Stimulated activated CD8-positive, alpha-beta memory T cell treated with anti-CD3 and anti-CD28 coated beads, Interleukin-7, amount 100 ng/mL, for 48 hours (primary cell): ENCODE measurements at regions not wholly inside any gene's neighbourhood (a gene's known extent, or its start where the extent isn't known, plus 50 kb on each side); places are given as distances from the start of the nearest gene placed in this dataset.
A peak's percentile ranks its signal among the peaks of the same experiment; 100 is the strongest.

ENCODE experiments used
- DNase-seq, 2 donors: peaks; one replicate each; pipeline ENCODE4 v3.0.0-alpha.2; 2020; ENCODE audit warnings: low read depth in 1 of 2; ENCODE audit errors: extremely low read depth in 1 of 2

DNA sequence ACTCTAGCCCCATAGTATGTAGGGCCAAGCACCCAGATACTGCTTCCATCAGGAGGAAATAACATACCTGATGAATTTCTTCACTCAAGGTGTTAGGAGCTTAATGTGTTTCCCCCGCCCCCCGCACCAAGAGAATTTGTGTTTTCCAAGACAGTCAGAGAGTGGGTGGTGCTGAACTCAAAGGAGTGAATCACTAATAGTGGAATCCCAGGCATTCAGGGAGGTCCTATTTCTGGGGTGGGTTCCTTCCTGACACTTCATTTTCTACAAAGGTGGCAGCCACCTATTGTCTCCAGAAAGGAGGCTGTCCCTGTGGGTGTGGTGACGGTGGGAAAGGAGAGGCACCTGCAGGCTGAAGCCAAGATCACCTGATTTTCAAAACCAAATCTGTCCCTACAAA, 50.8 kb upstream of the ELF5 start:
- DNase-seq = no peak

DNA sequence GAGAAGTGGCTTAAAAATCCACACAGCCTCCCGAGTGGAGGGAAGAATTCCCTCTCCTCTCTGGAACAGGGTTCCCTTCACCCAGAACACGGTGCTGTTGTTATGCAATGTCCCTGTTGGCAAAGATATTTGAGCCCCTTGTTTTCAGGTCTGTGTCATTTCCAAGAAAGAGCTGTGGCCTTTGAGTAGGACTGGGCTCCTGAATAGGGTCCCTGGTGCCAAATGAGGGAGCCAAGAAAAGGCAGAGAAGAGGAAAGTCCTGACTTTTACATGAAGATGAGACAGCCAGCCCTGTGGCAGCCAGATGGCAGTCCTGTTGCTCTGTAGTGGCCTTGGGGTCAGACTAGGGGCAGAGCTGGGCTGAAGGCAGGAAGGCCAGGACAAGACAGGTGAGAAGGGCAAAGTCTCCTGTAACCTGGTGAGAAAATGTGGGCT, 51.2 kb upstream of the ELF5 start:
- DNase-seq = no peak

DNA sequence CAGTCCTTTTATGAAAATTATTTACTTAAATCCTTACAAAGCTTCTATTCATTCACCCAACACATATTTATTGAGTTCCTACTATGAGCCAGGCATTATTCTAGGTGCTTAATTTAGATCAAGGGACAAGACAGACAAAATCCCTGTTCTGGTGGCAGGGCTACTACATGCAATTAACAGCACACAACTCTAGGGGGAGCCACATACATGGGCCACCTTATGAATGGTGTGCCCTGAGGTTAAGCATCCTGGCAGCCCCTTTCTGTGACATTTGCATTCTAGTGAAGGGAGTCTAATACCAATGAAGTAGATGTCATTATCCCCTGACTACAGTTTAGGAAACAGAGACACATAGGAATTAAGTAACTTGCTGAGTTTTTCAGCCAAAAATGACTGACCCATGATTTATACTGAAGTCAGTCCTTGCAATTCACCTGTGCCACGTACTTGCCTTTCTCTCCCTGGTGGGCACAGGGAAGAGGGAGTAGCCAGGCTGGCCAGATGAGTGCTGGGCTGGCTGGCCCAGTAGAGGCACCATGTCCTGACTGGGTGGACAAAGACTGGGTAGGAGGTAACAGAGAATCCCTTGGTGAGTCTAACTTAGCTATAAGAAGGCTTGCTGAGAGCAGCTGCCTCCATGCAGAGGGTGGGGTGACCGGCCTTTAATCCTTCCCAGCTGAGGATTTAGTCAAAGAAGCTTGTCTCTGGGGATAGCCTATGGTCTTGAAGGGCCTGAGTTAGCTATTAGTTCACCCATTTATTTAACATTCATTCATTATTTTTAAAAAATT, 52.0 kb upstream of the ELF5 start:
- DNase-seq = no peak

DNA sequence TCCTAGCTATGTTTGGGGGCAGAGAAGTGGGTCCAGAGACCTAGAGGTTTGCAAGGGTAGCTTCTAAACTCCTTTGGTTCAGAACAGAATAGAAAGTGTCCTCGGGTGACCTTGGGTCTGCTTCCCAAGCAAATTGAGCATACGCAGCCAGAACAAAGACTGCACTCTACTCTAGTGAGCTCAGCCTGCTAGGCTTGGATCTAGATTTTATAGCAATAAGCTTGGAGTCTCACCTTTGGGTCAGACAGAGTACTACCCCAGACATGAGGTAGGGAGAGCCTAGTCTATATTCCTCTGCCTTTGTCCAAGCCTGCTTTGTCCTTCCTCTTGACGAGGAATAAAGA, 52.6 kb upstream of the ELF5 start:
- DNase-seq = no peak

DNA sequence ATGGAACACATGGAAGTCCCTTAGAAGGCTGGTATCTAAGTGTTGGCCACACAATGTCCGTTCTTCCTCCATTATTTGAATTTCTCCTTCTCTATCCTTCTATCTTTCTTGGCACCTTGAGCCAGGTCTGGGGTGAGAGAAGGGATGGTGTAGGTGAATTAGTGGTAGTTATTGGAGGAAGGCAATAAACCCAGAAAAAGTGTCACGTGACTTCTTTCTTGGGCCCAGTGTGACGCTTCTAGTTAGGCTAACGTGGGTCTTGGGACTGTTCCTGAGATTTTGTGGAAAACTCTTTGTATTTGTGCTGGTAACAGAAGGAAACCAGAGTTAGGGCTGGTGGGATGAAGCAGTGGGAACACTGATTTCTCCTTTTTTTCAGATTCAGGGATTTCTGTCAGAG, 53.1 kb upstream of the ELF5 start:
- no peak for DNase-seq

DNA sequence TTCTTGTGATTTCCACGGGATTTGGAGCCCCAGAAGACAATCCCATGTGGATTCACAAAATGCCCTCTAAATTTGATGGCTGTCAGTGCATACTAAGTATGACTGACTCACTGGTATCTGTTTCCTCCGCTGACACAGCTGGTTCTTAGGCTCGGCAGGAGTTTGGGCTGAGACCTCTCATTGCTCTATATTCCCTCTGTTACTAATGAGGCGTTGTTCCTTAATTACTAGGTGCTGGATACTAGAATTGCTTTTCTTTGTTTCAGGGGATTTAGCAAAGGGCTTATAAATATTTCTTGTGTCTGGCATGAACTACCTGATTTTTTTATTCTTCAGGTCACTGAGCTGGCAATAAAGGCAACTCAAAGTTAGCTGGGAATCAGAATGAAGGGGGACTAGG, 53.2 kb upstream of the EHF start:
- no peak for DNase-seq

DNA sequence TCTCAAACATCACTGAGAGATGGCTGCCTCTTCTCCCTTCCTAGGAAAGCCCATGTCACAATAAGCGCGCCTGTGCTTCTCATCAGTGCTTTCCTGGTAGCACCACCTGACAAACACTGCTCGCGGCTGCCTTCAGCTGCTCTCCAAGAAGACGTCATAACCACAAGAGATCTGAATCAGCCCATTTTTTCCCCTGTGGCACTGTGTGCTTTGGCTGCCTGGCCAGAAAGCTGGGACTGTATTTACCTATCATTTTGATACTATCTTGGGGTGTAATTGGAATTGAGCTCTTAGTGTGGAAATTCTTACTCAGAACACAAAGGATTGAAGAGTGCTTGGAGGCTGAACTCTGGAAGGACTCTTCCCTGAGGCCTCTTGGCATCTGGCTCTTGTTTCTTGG, 50.3 kb upstream of the EHF start:
- peak in 1 of 2 donors; percentile 15 for DNase-seq
